Caco-2 (cell line): ENCODE measurements at regions not wholly inside any gene's neighbourhood (a gene's known extent, or its start where the extent isn't known, plus 50 kb on each side); places are given as distances from the start of the nearest gene placed in this dataset.

Experiments
- BruUV-seq: library from RNA; stranded (reverse); fragments of 400-500 nt; replicated peaks from 2 replicates; lab custom pipeline; 2021; lab: Mats Ljungman, UMichigan
- CTCF ChIA-PET: fragments of 300-600 bp; sonication (Branson Sonifier 250); formaldehyde crosslinking; loops from one replicate; lab custom pipeline; 2022; ENCODE audit warnings: antibody characterized with exemption; lab: Charles Lee
- POLR2A ChIA-PET: fragments of 300-600 bp; sonication (Branson Sonifier 250); formaldehyde crosslinking; loops from one replicate; lab custom pipeline; 2022; ENCODE audit warnings: antibody characterized with exemption; lab: Charles Lee
- DNase-seq, 2 experiments: peaks; one replicate each; pipeline versions ENCODE4 v3.0.0 to v3.0.0-alpha.2; 2020 to 2022
- H3K27me3 ChIP-seq: replicated peaks from 2 replicates; pipeline ENCODE4 v1.6.0; 2011; ENCODE audit warnings: low read length; ENCODE audit not compliant: control insufficient read depth, insufficient read depth
- H3K36me3 ChIP-seq: 2 replicates; pipeline ENCODE4 v1.5.1; 2011; ENCODE audit warnings: low read length; ENCODE audit not compliant: control insufficient read depth, insufficient read depth
- H3K4me1 ChIP-seq: fragments of 250-450 bp; sonication (Bioruptor Pico); 2 replicates; pipeline ENCODE4 v1.5.1; 2020; ENCODE audit warnings: mild to moderate bottlenecking
- H3K4me3 ChIP-seq: 2 replicates; pipeline ENCODE4 v1.5.1; 2011; ENCODE audit warnings: low read depth, mild to moderate bottlenecking, control low read depth, low read length
- H3K9me3 ChIP-seq: fragments of 250-450 bp; sonication (Bioruptor Pico); 2 replicates; pipeline ENCODE4 v1.5.1; 2020; ENCODE audit warnings: mild to moderate bottlenecking, moderate library complexity
- H3K27ac Mint-ChIP-seq: one replicate; pipeline ENCODE4 v1.8.0; 2022; ENCODE audit warnings: mixed read lengths; ENCODE audit not compliant: unreplicated experiment
- H3K27me3 Mint-ChIP-seq: one replicate; pipeline ENCODE4 v1.8.0; 2022; ENCODE audit warnings: mixed read lengths; ENCODE audit not compliant: insufficient read depth, unreplicated experiment
- H3K36me3 Mint-ChIP-seq: one replicate; pipeline ENCODE4 v1.8.0; 2022; ENCODE audit warnings: mild to moderate bottlenecking, mixed read lengths; ENCODE audit not compliant: insufficient read depth, unreplicated experiment
- H3K4me1 Mint-ChIP-seq: one replicate; pipeline ENCODE4 v1.8.0; 2022; ENCODE audit warnings: low read depth, mixed read lengths; ENCODE audit not compliant: unreplicated experiment
- H3K4me3 Mint-ChIP-seq: one replicate; pipeline ENCODE4 v1.8.0; 2022; ENCODE audit warnings: mild to moderate bottlenecking, moderate library complexity, mixed read lengths; ENCODE audit not compliant: unreplicated experiment
- H3K9me3 Mint-ChIP-seq: one replicate; pipeline ENCODE4 v1.8.0; 2022; ENCODE audit warnings: mixed read lengths; ENCODE audit not compliant: unreplicated experiment
- CTCF ChIP-seq, 2 experiments: fragments of 200-600 bp in 1 of 2; IDR thresholded peaks; 1 replicate in 1 of 2; 2 replicates in 1 of 2; pipeline versions ENCODE4 v1.5.1 to v1.8.0; 2011 to 2022; ENCODE audit warnings: antibody characterized with exemption in 1 of 2, control low read depth in 1 of 2, inconsistent platforms in 1 of 2, low read depth in 1 of 2, low read length in 1 of 2, mild to moderate bottlenecking in 1 of 2, moderate library complexity in 1 of 2; ENCODE audit not compliant: insufficient read depth in 1 of 2, severe bottlenecking in 1 of 2, unreplicated experiment in 1 of 2
- intact Hi-C: fragments of 100-400 bp; cut with micrococcal nuclease; formaldehyde crosslinking; loops from one replicate; pipeline ENCODE4 v1.10.0; 2022; ENCODE audit not compliant: unreplicated experiment

GRCh38 chr6:44049989-44050871 is 77.0 kb downstream of the MRPL14 start:
- BruUV-seq: no TSS peak
- Mint-ChIP-seq H3K4me3 (no peak overlapping the region), H3K9me3 (no peaks in the 10 kb centered on the region), H3K36me3 (no peaks in the 10 kb centered on the region), H3K27ac (no peak overlapping the region), H3K27me3 (no peaks in the 10 kb centered on the region), H3K4me1 (peaks cover 6% of the 10 kb centered on the region)
- CTCF ChIA-PET: no interaction called here
- TF ChIP-seq CTCF (IDR thresholded peaks at IDR 0.05; ENCODE audit: insufficient read depth in 1 of 2, low read depth in 1 of 2, low read length in 1 of 2, severe bottlenecking in 1 of 2, unreplicated experiment in 1 of 2): no peak
- intact Hi-C loops: no loop called here
- no peak for DNase-seq
- Histone ChIP-seq H3K4me1 (peaks cover 7% of the 10 kb centered on the region), H3K27me3 (no peaks in the 10 kb centered on the region), H3K36me3 (no peaks in the 10 kb centered on the region), H3K9me3 (no peaks in the 10 kb centered on the region), H3K4me3 (no peak overlapping the region)
- POLR2A ChIA-PET: no interaction called here

- no peak for TF ChIP-seq CTCF (IDR thresholded peaks at IDR 0.05; ENCODE audit: insufficient read depth in 1 of 2, low read depth in 1 of 2, low read length in 1 of 2, severe bottlenecking in 1 of 2, unreplicated experiment in 1 of 2)
- no TSS peak for BruUV-seq
- Mint-ChIP-seq H3K4me1 (peaks cover 6% of the 10 kb centered on the region), H3K27ac (no peak overlapping the region), H3K36me3 (no peaks in the 10 kb centered on the region), H3K9me3 (no peaks in the 10 kb centered on the region), H3K27me3 (no peaks in the 10 kb centered on the region), H3K4me3 (no peak overlapping the region)
- DNase-seq: peak in 1 of 2 experiments; percentile 21
- ChIA-PET POLR2A (no interaction called here), CTCF (no interaction called here)
- H3K27me3 ChIP-seq: no peaks in the 10 kb centered on the region
- no peak overlapping the region for H3K4me3 ChIP-seq
- H3K9me3 ChIP-seq: no peaks in the 10 kb centered on the region
- peaks cover 7% of the 10 kb centered on the region for H3K4me1 ChIP-seq
- intact Hi-C loops: no loop called here
- H3K36me3 ChIP-seq: no peaks in the 10 kb centered on the region
These were observed 77.9 kb downstream of the MRPL14 start for GRCh38 chr6:44049163-44049988.

GRCh38 chr6:44048277-44048676 is 79.0 kb downstream of the MRPL14 start:
- no peaks in the 10 kb centered on the region for H3K36me3 Mint-ChIP-seq

More at GRCh38 chr6:44048277-44048676, 79.0 kb downstream of the MRPL14 start:
- H3K27me3 Mint-ChIP-seq: no peaks in the 10 kb centered on the region
- H3K4me1 Mint-ChIP-seq: peaks cover 6% of the 10 kb centered on the region
- Histone ChIP-seq H3K9me3 (no peaks in the 10 kb centered on the region), H3K4me3 (no peak overlapping the region), H3K27me3 (no peaks in the 10 kb centered on the region), H3K36me3 (no peaks in the 10 kb centered on the region), H3K4me1 (peaks cover 17% of the 10 kb centered on the region)
- no peak overlapping the region for H3K4me3 Mint-ChIP-seq
- POLR2A ChIA-PET: no interaction called here
- CTCF ChIA-PET: no interaction called here
- TF ChIP-seq CTCF (IDR thresholded peaks at IDR 0.05; ENCODE audit: insufficient read depth in 1 of 2, low read depth in 1 of 2, low read length in 1 of 2, severe bottlenecking in 1 of 2, unreplicated experiment in 1 of 2): no peak
- H3K9me3 Mint-ChIP-seq: no peaks in the 10 kb centered on the region
- H3K27ac Mint-ChIP-seq: no peak overlapping the region
- no TSS peak for BruUV-seq
- DNase-seq: no peak
- intact Hi-C loops: no loop called here
